ENCODE measurements at regions not wholly inside any gene's neighbourhood (a gene's known extent, or its start where the extent isn't known, plus 50 kb on each side); places are given as distances from the start of the nearest gene placed in this dataset.

DNA sequence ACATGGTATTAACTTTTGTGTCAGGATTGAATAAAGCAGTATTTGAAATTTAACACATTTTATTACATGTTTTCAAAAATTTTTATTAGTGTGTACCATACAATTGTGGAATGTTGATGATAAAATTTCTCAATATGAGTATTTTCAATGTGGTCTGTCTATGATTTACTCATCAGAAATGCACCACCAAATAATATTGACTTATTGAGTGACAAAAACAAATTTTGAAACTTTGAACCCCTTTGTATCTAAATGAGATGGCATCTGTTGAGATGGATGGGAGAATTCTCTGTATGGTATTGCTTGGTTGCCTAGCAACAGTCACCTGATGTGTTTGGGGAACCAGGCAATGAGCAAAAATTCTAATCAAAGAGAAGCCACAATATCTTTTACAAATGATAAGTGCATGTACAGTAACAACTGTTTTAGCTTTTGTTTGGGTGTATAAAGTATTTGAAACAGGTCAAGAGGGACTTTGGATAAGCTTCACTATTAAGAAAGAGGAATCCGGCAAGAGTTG, 400.1 kb downstream of the CCDC85A start:
- TF ChIP-seq, protein P1, sequence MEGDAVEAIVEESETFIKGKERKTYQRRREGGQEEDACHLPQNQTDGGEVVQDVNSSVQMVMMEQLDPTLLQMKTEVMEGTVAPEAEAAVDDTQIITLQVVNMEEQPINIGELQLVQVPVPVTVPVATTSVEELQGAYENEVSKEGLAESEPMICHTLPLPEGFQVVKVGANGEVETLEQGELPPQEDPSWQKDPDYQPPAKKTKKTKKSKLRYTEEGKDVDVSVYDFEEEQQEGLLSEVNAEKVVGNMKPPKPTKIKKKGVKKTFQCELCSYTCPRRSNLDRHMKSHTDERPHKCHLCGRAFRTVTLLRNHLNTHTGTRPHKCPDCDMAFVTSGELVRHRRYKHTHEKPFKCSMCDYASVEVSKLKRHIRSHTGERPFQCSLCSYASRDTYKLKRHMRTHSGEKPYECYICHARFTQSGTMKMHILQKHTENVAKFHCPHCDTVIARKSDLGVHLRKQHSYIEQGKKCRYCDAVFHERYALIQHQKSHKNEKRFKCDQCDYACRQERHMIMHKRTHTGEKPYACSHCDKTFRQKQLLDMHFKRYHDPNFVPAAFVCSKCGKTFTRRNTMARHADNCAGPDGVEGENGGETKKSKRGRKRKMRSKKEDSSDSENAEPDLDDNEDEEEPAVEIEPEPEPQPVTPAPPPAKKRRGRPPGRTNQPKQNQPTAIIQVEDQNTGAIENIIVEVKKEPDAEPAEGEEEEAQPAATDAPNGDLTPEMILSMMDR (IDR thresholded peaks at IDR 0.05) = no peak
- TF ChIP-seq POLR2A (IDR thresholded peaks at IDR 0.05) = no peak

Data from esophagus squamous epithelium (tissue), 4 donors.